ENCODE measurements at regions not wholly inside any gene's neighbourhood (a gene's known extent, or its start where the extent isn't known, plus 50 kb on each side); places are given as distances from the start of the nearest gene placed in this dataset.

DNA sequence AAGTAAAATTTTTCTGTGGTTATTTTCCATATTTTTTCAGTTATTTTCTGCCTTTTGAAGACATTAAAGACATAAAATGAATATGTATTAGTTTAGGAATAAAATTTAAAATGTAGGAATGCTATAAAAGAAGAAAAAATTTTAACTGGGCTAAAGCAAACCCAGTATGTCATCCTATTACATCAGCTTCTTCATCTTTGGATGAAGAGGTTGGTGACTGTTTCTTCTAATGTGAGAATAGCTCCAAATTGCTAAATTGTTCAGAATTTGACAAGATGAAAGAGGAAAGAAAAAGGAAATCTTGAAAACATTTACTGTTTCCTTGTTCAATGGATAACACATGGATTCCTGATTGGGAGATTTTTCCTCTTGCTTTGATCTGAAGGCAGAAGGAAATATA lies 52.7 kb upstream of the PZP start:
- TF ChIP-seq, protein P1, sequence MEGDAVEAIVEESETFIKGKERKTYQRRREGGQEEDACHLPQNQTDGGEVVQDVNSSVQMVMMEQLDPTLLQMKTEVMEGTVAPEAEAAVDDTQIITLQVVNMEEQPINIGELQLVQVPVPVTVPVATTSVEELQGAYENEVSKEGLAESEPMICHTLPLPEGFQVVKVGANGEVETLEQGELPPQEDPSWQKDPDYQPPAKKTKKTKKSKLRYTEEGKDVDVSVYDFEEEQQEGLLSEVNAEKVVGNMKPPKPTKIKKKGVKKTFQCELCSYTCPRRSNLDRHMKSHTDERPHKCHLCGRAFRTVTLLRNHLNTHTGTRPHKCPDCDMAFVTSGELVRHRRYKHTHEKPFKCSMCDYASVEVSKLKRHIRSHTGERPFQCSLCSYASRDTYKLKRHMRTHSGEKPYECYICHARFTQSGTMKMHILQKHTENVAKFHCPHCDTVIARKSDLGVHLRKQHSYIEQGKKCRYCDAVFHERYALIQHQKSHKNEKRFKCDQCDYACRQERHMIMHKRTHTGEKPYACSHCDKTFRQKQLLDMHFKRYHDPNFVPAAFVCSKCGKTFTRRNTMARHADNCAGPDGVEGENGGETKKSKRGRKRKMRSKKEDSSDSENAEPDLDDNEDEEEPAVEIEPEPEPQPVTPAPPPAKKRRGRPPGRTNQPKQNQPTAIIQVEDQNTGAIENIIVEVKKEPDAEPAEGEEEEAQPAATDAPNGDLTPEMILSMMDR (IDR thresholded peaks at IDR 0.05): no peak
- TF ChIP-seq POLR2A (IDR thresholded peaks at IDR 0.05) (no peak), EP300 (IDR thresholded peaks at IDR 0.05) (no peak), POLR2AphosphoS5 (IDR thresholded peaks at IDR 0.05) (no peak)
